GM19467 (cell line): ENCODE measurements at regions not wholly inside any gene's neighbourhood (a gene's known extent, or its start where the extent isn't known, plus 50 kb on each side); places are given as distances from the start of the nearest gene placed in this dataset.
A peak's percentile ranks its signal among the peaks of the same experiment; 100 is the strongest.

Experiments used
- ATAC-seq: cut with Tn5 transposase; IDR thresholded peaks from one replicate; pipeline ENCODE4 v1.9.1; 2021; ENCODE audit warnings: mild to moderate bottlenecking, moderate library complexity; ENCODE audit not compliant: unreplicated experiment

DNA sequence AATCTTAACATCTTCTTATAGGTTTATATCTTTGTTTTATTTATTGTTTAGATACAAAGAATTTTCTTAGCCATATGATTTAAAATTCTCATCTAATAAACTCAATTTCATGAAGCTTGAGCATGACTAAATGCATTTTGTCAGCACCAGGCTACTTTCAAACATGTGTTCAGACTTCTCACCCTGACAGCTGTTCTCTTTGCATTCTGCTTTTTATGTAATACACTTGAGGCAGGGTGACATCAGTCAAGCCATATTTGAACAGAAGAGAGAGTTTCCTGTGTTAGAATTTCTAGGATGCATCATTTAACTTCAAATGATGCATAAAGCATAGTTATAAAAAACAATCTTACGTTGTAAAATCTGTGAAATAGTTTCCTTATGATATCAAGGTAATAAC is 1295.1 kb upstream of the PCDH20 start:
- no peak for ATAC-seq

DNA sequence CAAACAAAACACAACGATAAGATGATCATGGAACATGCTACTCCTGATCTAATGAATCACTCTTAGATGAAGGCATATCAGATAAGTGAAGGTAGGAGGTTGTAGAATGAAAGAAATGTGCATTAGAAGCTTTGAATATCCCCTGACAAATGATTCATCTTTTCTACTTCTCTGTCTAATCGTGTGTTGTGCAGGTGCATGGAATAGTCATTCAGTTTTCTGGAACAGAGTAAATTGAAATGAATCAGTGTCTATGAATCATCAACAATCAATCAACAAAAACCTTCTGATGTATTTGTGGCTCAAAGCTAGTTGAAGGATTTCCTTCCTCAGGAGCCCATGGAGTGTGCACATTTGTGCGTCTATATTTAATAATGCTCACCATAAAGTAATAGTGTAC is 1290.4 kb upstream of the PCDH20 start:
- no peak for ATAC-seq

DNA sequence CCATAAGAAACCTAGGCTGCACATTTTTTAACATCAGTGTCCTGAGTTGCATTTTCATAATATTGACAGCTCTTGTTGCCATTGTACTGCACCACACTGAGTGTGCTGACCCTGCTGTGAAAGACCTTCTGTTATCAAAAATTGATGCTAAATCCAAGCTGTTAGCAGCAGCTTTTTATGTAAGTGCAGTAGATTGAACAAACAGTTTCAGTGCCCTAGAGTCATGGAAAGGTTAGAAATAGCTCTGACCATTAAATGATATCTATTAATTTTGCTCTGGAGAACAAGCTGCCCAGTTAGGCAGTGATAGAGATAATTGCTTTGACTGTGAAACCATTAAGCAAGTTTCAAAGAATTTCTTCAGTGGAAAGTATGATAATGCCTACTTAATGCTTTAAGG is 1289.2 kb upstream of the PCDH20 start:
- no peak for ATAC-seq

DNA sequence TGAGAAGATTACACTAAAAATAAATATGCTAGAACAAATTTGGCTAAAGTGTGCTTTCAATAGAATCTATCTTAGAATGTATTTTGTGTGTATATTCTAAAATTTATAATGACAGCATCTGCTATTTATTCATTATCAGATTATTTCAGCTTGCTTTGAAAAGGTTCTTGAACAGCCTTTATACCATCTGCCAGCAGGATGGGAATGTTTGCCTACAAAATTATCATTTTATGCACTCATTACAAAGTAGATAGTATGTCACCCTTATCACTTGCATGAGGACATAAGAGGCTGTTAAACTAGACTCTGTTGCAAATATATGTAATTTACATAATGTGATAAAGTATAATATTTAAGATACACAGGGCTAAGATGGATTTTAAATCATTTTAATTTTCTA is 1286.9 kb upstream of the PCDH20 start:
- no peak for ATAC-seq

- no peak for ATAC-seq
These were observed 1282.1 kb upstream of the PCDH20 start for GRCh38 chr13:62697701-62698100.

DNA sequence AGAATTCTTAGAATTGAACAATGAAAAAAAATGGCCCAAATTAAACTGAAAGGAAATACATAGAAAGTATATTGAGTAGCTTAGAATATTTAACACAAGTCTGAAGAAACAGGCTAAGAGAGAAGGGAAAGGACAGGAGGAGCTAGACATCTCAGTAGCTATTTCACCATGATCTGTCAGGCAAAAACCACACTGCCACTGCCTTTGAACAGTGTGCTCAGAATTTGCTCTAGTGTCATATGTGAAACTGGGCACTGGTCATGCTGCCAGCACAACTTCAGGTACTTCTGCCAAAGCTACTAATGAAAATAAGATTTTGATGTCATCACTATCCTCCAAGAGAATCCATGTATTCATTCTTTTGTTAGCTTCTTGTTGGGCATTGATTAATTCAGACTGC is 1280.8 kb upstream of the PCDH20 start:
- ATAC-seq: no peak

DNA sequence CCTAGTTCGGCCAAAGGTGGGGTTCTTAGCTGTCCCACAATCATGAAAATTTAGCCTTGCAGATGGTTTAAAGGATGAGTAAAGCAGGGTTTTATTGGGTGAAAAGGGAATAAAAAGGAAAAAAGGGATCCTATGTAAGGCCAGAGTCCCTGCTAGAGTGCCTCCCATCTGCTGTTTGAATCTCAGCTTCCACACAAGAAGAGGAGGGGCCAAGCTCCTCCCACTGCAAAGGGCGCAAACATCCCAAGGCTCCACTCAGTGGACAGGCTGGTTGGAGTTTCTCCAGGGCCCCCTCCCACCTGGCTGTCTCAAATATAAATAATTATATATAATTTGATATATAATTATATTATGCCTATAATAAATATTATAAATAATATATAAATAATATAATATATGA is 1272.1 kb upstream of the PCDH20 start:
- no peak for ATAC-seq

GRCh38 chr13:62684359-62684758 is 1268.7 kb upstream of the PCDH20 start:
- ATAC-seq: no peak

DNA sequence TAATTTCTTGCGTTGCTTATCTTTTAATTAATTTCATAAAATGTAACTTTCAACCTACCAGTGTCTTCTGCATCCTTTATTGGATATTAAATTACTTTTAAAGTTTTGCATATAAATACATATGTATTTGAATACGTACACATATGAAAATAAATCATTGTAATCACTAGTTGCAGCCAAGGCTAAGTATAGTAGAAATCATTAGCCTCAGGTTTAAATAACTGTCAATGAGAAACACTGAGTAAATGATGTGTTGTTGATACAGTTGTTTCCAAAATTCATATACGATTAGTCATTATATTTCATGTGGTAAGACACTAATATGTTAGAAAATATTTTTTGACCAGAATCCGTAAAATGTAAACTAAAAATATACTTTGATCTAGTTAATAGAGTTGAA is 1267.1 kb upstream of the PCDH20 start:
- no peak for ATAC-seq

DNA sequence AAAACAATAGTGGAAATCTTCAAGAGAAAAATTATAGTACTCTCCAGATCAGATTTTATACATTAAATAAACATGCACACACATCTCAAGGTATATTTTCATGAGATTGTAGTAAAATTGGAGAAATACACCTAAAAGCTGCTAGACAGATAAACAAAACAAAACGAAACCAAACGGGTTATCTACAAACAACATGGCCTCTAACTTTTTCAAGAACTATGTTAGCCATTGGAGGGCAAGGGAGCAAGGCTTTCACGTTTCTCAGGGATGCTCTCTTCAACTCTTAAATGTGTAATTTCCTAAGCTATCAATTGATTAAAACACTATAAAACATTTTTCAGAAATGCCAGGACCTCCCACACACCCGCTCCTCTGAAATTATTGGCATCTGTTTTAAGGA is 1262.4 kb upstream of the PCDH20 start:
- ATAC-seq: no peak

- no peak for ATAC-seq
These were observed 1248.1 kb upstream of the PCDH20 start for GRCh38 chr13:62663767-62664166.

DNA sequence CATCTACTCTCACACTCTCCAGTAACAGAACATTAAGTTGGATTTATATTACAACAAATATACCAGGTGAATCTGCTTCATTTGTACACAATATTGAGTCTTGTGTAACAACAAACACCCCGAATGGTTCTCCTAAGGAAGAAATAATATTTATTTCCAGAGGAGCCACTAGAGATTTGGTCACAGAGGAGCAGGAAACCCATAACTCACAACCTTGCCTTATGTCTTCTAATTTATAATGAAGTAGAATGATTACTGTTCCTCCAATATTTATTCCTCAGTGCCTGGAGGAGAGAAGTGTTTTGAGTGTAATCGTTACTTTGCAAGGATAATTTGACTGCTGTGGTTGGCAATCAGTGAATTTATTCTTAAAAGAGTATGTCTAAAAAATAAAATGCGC is 1243.7 kb upstream of the PCDH20 start:
- ATAC-seq: no peak

GRCh38 chr13:62653371-62653770 is 1237.7 kb upstream of the PCDH20 start:
- no peak for ATAC-seq

DNA sequence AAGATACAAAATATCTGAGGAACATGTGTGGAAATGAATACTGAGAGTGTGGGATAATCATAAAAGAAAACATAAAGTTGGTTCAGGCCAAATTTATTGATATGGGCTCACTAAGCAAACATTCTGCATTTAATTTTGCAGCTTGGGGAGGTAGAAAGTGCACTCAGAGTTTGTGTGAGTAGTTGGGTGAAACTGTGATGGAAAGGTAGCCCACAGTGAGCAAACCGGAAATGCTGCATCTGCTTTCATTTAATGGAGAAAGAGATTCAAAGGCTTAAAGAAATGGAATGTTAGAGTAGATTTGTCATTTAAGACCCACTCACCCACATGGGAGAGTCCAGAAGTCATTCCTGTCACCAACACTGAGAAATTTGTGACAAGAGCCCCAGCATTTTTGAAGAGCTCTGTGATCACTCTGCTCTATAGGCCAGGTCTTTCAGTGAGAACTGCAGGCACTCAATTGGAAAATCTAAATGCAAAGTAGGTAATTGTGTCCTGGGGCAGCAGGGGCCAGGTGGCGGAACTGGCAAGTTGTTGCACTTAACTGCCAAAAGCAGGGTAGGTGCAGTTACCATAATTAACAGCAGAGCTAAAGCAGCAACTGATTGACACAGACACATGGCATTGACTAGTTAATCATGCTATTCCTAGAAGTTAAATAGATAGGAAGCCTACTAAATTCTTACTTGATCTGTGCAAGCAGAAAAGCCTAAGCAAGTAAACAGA is 1228.3 kb upstream of the PCDH20 start:
- peak; percentile 60 for ATAC-seq

- ATAC-seq: no peak
These were observed 1227.4 kb upstream of the PCDH20 start for GRCh38 chr13:62643007-62643483.

GRCh38 chr13:62635161-62635560 is 1219.5 kb upstream of the PCDH20 start:
- ATAC-seq: no peak

GRCh38 chr13:62633448-62633847 is 1217.8 kb upstream of the PCDH20 start:
- no peak for ATAC-seq

- no peak for ATAC-seq
These were observed 1216.0 kb upstream of the PCDH20 start for GRCh38 chr13:62631619-62632018.

- no peak for ATAC-seq
These were observed 1215.5 kb upstream of the PCDH20 start for GRCh38 chr13:62631124-62631523.

- no peak for ATAC-seq
These were observed 1214.0 kb upstream of the PCDH20 start for GRCh38 chr13:62629618-62630017.

DNA sequence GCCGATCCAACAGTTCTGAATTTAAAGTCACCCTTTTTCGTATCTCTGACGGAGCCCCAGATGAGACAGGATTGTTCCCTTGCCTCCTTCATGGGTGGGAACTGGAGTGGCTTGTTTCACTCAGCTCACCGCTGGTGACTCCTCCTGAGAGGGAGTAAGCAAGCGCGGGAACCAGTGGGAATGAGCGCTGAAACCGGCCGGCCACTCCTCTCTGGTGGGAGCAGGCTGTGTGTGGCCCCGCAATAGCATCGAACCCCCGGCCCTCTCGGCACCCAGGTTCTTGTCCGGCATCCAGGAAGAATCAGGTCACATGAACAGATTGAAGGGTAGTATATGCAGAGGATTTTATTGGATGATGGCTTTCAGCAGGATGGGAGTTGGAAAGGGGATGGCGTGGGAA is 1211.6 kb upstream of the PCDH20 start:
- no peak for ATAC-seq

GRCh38 chr13:62626771-62627170 is 1211.1 kb upstream of the PCDH20 start:
- no peak for ATAC-seq

DNA sequence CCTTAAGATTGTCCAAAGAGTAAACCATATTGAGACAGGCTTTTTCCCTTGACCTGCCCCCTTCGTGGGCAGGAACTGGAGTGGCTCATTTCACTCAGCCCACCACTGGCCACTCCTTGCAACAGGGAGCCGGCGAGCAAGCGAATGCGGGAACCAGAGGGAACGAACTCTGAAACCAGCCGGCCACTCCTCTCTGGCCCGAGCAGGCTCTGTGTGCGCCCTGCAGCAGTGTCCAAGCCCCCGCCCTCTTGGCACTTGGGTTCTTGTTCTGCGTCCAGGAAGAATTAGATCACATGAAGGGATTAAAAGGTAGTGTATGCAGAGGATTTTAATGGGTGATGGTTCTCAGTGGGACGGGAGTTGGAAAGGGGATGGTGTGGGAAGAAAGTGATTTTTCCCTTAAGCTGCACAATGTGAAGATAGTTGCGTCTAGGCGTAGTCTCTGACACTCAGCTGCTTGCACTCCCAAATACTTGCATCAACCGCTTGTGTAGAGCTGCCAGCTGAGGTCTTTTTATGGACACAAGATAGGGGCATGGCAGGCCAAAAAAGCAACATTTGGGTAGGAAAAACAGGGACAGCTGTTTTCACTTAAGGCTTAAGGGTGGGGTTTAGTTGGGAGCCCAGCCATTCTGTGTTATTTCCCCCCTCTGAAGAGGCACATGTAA is 1209.7 kb upstream of the PCDH20 start:
- ATAC-seq: no peak
